SK-N-SH treated with all-trans-retinoic acid at 6 μM for 48 hours (cell line): ENCODE measurements at regions not wholly inside any gene's neighbourhood (a gene's known extent, or its start where the extent isn't known, plus 50 kb on each side); places are given as distances from the start of the nearest gene placed in this dataset.

Experiments
- ATAC-seq: fragments of 200-7000 bp; cut with Tn5 transposase; 3 replicates; pipeline ENCODE4 v1.9.1; 2020; ENCODE audit warnings: mild to moderate bottlenecking, moderate library complexity
- ARNTL ChIP-seq: fragments of 450-650 bp; formaldehyde crosslinking; IDR thresholded peaks from 2 replicates; pipeline ENCODE4 v1.5.0; 2020; ENCODE audit warnings: low read depth, mild to moderate bottlenecking, moderate library complexity, borderline replicate concordance
- CREB5 ChIP-seq: fragments of 250-450 bp; sonication (Bioruptor Pico); IDR thresholded peaks from 2 replicates; pipeline ENCODE4 v1.5.1; 2020; ENCODE audit warnings: low read depth, mild to moderate bottlenecking, moderate library complexity
- CSDC2 ChIP-seq: fragments of 250-450 bp; sonication (Bioruptor Pico); IDR thresholded peaks from 2 replicates; pipeline ENCODE4 v1.5.0; 2020; ENCODE audit warnings: mild to moderate bottlenecking, moderate library complexity
- CSRNP3 ChIP-seq: fragments of 250-450 bp; sonication (Bioruptor Pico); IDR thresholded peaks from 2 replicates; pipeline ENCODE4 v1.5.1; 2021; ENCODE audit warnings: mild to moderate bottlenecking, moderate library complexity
- ESRRG ChIP-seq: fragments of 250-450 bp; sonication (Bioruptor Pico); IDR thresholded peaks from 2 replicates; pipeline ENCODE4 v1.6.1; 2021; ENCODE audit warnings: mild to moderate bottlenecking
- ISL1 ChIP-seq: fragments of 250-450 bp; sonication (Bioruptor Pico); IDR thresholded peaks from 2 replicates; pipeline ENCODE4 v2.1.2; 2022; ENCODE audit warnings: mild to moderate bottlenecking, moderate library complexity
- OSR1 ChIP-seq: fragments of 250-450 bp; sonication (Bioruptor Pico); IDR thresholded peaks from 2 replicates; pipeline ENCODE4 v1.8.0; 2022; ENCODE audit warnings: moderate library complexity, mild to moderate bottlenecking, inconsistent platforms
- PPARA ChIP-seq: fragments of 250-450 bp; sonication (Bioruptor Pico); IDR thresholded peaks from 2 replicates; pipeline ENCODE4 v1.5.0; 2020; ENCODE audit warnings: mild to moderate bottlenecking, borderline replicate concordance
- RARB ChIP-seq: fragments of 250-450 bp; sonication (Bioruptor Pico); IDR thresholded peaks from 2 replicates; pipeline ENCODE4 v1.8.0; 2021; ENCODE audit warnings: mild to moderate bottlenecking, moderate library complexity
- TOX ChIP-seq: fragments of 250-450 bp; sonication (Bioruptor Pico); IDR thresholded peaks from 2 replicates; pipeline ENCODE4 v1.8.0; 2021; ENCODE audit warnings: mild to moderate bottlenecking, moderate library complexity, borderline replicate concordance
- TSHZ2 ChIP-seq: fragments of 250-450 bp; sonication (Bioruptor Pico); IDR thresholded peaks from 2 replicates; pipeline ENCODE4 v1.5.0; 2020; ENCODE audit warnings: mild to moderate bottlenecking, moderate library complexity
- ZC3H10 ChIP-seq: fragments of 250-450 bp; sonication (Bioruptor Pico); IDR thresholded peaks from 2 replicates; pipeline ENCODE4 v1.5.1; 2021; ENCODE audit warnings: mild to moderate bottlenecking, moderate library complexity
- ZFP30 ChIP-seq: fragments of 450-650 bp; formaldehyde crosslinking; IDR thresholded peaks from 2 replicates; pipeline ENCODE4 v1.5.0; 2022; ENCODE audit warnings: mild to moderate bottlenecking, moderate library complexity
- ZNF8 ChIP-seq: fragments of 450-650 bp; formaldehyde crosslinking; IDR thresholded peaks from 2 replicates; pipeline ENCODE4 v1.5.0; 2020; ENCODE audit warnings: mild to moderate bottlenecking, moderate library complexity

GRCh38 chr5:54361691-54362411 is 51.5 kb upstream of the ARL15 start:
- TF ChIP-seq ISL1 (CRISPR knock-in tag), result no peak
- TF ChIP-seq RARB, result no peak
- ATAC-seq, result no peak

- no peak for TF ChIP-seq OSR1 (CRISPR knock-in tag)
- TF ChIP-seq TSHZ2, result no peak
- TF ChIP-seq ZFP30, result no peak
- TF ChIP-seq ARNTL, result no peak
- TF ChIP-seq ZC3H10 (CRISPR knock-in tag), result no peak
- TF ChIP-seq TOX (CRISPR knock-in tag), result no peak
- no peak for TF ChIP-seq CREB5
- TF ChIP-seq CSRNP3 (CRISPR knock-in tag), result no peak
- TF ChIP-seq CSDC2, result no peak
- no peak for TF ChIP-seq ISL1 (CRISPR knock-in tag)
- no peak for TF ChIP-seq ZNF8 (CRISPR knock-in tag)
- no peak for TF ChIP-seq PPARA (CRISPR knock-in tag)
- no peak for TF ChIP-seq RARB
- no peak for TF ChIP-seq ESRRG (CRISPR knock-in tag)
- TF ChIP-seq, all 23 proteins: peak for 0
- 0 out of 3 replicates have a peak, but pooled peaks have one; percentile 8 for ATAC-seq
These were observed 50.7 kb upstream of the ARL15 start for GRCh38 chr5:54360925-54361662.
